A673 (cell line): ENCODE measurements at regions not wholly inside any gene's neighbourhood (a gene's known extent, or its start where the extent isn't known, plus 50 kb on each side); places are given as distances from the start of the nearest gene placed in this dataset.

Source experiments
- BruUV-seq: library from RNA; stranded (reverse); fragments of 400-500 nt; replicated peaks from 2 replicates; lab custom pipeline; 2021; lab: Mats Ljungman, UMichigan
- CTCF ChIA-PET: fragments of 300-600 bp; sonication (Branson Sonifier 250); formaldehyde crosslinking; loops from one replicate; lab custom pipeline; 2022; ENCODE audit warnings: antibody characterized with exemption; lab: Charles Lee
- POLR2A ChIA-PET: fragments of 300-600 bp; sonication (Branson Sonifier 250); formaldehyde crosslinking; loops from one replicate; lab custom pipeline; 2022; ENCODE audit warnings: antibody characterized with exemption; ENCODE audit not compliant: low non-redundant PET; lab: Charles Lee
- DNase-seq: peaks from one replicate; pipeline ENCODE4 v3.0.0-alpha.2; 2015; ENCODE audit warnings: low spot score
- H3K27ac ChIP-seq: fragments of 200-600 bp; sonication (generic); 2 replicates; pipeline ENCODE4 v1.5.1; 2016; ENCODE audit warnings: mixed run types, low read depth, mild to moderate bottlenecking, mixed read lengths, antibody characterized with exemption, low read length; ENCODE audit not compliant: poor library complexity, severe bottlenecking
- H3K27me3 ChIP-seq: fragments of 200-600 bp; sonication (generic); replicated peaks from 2 replicates; pipeline ENCODE4 v1.6.1; 2017; ENCODE audit warnings: mixed run types, low read depth, mild to moderate bottlenecking, mixed read lengths, antibody characterized with exemption, low read length; ENCODE audit not compliant: insufficient read depth, poor library complexity
- H3K36me3 ChIP-seq: fragments of 200-600 bp; sonication (generic); 2 replicates; pipeline ENCODE4 v1.6.1; 2016; ENCODE audit warnings: mixed run types, mild to moderate bottlenecking, mixed read lengths, antibody characterized with exemption, low read length; ENCODE audit not compliant: insufficient read depth, poor library complexity, severe bottlenecking
- H3K4me1 ChIP-seq: fragments of 200-600 bp; sonication (generic); 2 replicates; pipeline ENCODE4 v1.6.1; 2017; ENCODE audit warnings: mixed run types, mild to moderate bottlenecking, mixed read lengths, antibody characterized with exemption, low read length; ENCODE audit not compliant: insufficient read depth, poor library complexity, severe bottlenecking
- H3K4me3 ChIP-seq: fragments of 200-600 bp; sonication (generic); 2 replicates; pipeline ENCODE4 v1.5.1; 2016; ENCODE audit warnings: low read depth, mixed run types, mild to moderate bottlenecking, mixed read lengths, low read length; ENCODE audit not compliant: poor library complexity, severe bottlenecking
- H3K9me3 ChIP-seq: fragments of 200-600 bp; sonication (generic); 2 replicates; pipeline ENCODE4 v1.6.1; 2016; ENCODE audit warnings: mixed run types, low read depth, mild to moderate bottlenecking, mixed read lengths, antibody characterized with exemption, low read length; ENCODE audit not compliant: poor library complexity, severe bottlenecking
- EZH2 ChIP-seq: fragments of 200-600 bp; sonication (generic); IDR thresholded peaks from 2 replicates; pipeline ENCODE4 v1.6.1; 2017; ENCODE audit warnings: borderline replicate concordance, low read depth, mild to moderate bottlenecking, mixed read lengths, antibody characterized with exemption, low read length; ENCODE audit not compliant: poor library complexity, severe bottlenecking
- intact Hi-C: fragments of 100-400 bp; cut with micrococcal nuclease; formaldehyde crosslinking; loops from one replicate; pipeline ENCODE4 v1.10.0; 2022; ENCODE audit not compliant: unreplicated experiment
- TF ChIP-seq, protein P1 (sequence below): fragments of 300-800, 200-600 bp; sonication (generic); conservative IDR thresholded peaks from 2 replicates; pipeline ENCODE4 v1.5.1; 2017; ENCODE audit warnings: low read depth, mild to moderate bottlenecking, antibody characterized with exemption, low read length, moderate library complexity, mixed read lengths

DNA sequence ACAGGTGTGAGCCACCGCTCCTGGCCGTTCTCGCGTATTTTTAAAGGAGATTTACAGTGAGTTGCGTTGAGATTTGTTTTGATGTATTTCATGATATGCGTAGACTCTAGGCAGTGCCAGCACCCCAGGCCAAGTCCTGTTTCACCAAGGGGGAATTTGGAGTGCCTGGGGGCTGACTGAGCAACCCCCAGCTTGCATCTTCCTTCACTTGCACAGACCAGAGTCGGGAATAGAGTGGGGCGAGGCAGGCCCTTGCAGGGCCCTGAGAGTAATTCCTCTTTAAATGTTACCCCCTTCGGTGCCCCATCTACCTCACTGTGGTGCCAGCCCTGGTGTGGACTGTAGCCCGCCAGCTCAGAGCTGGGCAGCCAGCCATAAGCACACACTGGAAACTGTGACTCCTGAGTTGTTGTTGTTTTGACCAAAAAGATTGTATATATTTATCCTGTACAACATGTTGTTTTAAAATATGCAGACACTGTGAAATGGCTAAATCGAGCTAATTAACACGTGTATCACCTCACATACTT is 269.5 kb downstream of the NPHP4 start:
- no peaks in the 10 kb centered on the region for H3K9me3 ChIP-seq
- CTCF ChIA-PET: no interaction called here
- no peaks in the 10 kb centered on the region for H3K4me1 ChIP-seq
- no TSS peak for BruUV-seq
- POLR2A ChIA-PET: no interaction called here
- H3K27me3 ChIP-seq: no peaks in the 10 kb centered on the region
- TF ChIP-seq, protein P1, sequence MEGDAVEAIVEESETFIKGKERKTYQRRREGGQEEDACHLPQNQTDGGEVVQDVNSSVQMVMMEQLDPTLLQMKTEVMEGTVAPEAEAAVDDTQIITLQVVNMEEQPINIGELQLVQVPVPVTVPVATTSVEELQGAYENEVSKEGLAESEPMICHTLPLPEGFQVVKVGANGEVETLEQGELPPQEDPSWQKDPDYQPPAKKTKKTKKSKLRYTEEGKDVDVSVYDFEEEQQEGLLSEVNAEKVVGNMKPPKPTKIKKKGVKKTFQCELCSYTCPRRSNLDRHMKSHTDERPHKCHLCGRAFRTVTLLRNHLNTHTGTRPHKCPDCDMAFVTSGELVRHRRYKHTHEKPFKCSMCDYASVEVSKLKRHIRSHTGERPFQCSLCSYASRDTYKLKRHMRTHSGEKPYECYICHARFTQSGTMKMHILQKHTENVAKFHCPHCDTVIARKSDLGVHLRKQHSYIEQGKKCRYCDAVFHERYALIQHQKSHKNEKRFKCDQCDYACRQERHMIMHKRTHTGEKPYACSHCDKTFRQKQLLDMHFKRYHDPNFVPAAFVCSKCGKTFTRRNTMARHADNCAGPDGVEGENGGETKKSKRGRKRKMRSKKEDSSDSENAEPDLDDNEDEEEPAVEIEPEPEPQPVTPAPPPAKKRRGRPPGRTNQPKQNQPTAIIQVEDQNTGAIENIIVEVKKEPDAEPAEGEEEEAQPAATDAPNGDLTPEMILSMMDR: no peak
- no peak for TF ChIP-seq EZH2
- no peak for DNase-seq
- intact Hi-C loops: no loop called here
- H3K27ac ChIP-seq: no peak overlapping the region
- H3K36me3 ChIP-seq: no peaks in the 10 kb centered on the region
- no peak overlapping the region for H3K4me3 ChIP-seq

DNA sequence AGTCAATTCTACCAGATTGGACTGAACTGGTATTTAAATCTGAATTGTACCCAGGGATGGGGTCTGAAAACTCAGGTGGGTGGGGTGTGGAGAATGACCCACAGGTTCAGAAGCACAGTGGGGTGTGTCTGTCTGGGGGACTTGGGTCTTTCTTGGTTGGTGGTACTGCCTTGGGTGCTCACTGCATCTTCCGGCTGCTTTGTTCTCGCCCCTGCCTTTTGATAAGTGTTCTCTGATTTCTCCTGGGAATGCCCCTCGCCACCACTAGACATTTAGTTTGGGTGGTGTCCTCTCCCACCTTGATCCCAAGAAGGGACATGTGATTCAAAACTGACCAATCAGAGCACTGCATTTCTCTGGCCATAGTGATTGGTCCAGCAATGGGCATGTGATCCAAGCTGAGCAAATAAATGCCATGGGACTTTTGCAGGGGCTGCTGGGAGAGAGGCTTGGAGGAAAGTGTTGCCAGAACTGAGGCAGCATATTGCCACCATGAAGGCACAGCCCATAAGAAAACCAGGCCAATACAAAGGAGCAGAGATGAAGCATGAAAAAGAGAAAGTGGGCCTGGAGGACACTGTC is 270.5 kb downstream of the NPHP4 start:
- no peak overlapping the region for H3K27ac ChIP-seq
- no peaks in the 10 kb centered on the region for H3K27me3 ChIP-seq
- CTCF ChIA-PET: interaction anchor here (0.7 kb wide), 1 partner anchor 153 kb away, joined by 6 read pairs; no protein-coding TSS in a partner anchor
- POLR2A ChIA-PET: no interaction called here
- no peaks in the 10 kb centered on the region for H3K9me3 ChIP-seq
- H3K36me3 ChIP-seq: no peaks in the 10 kb centered on the region
- no peak for DNase-seq
- TF ChIP-seq, protein P1: no peak
- no peak for TF ChIP-seq EZH2
- no peak overlapping the region for H3K4me3 ChIP-seq
- BruUV-seq: no TSS peak
- no peaks in the 10 kb centered on the region for H3K4me1 ChIP-seq
- intact Hi-C loops: no loop called here

DNA sequence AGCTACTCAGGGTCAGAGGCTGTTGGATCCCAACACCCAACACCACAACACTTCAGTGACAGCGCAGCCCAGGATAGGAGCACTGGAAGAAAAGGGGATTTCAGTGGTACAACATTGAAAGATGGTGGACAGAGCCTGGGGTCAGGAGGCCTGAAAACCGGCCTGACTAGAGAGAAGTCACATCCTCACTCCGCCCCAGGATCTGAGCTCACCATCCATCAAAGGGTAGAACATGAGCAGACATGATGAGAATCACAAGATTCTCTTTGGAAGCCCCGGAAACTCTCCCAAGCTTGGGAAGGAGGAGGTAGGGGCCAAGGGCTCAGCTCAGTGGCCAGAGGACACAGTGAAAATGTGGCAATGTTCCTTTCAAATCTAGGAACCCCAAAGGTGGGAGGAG is 271.3 kb downstream of the NPHP4 start:
- no peak for DNase-seq
- TF ChIP-seq, protein P1: no peak
- TF ChIP-seq EZH2: no peak
- no peaks in the 10 kb centered on the region for H3K4me1 ChIP-seq
- H3K4me3 ChIP-seq: no peak overlapping the region
- intact Hi-C loops: no loop called here
- no TSS peak for BruUV-seq
- CTCF ChIA-PET: interaction anchor here (0.7 kb wide), 1 partner anchor 153 kb away, joined by 6 read pairs; no protein-coding TSS in a partner anchor
- H3K9me3 ChIP-seq: no peaks in the 10 kb centered on the region
- no peak overlapping the region for H3K27ac ChIP-seq
- POLR2A ChIA-PET: no interaction called here
- H3K27me3 ChIP-seq: no peaks in the 10 kb centered on the region
- no peaks in the 10 kb centered on the region for H3K36me3 ChIP-seq
